GM10266 (cell line): ENCODE measurements at regions not wholly inside any gene's neighbourhood (a gene's known extent, or its start where the extent isn't known, plus 50 kb on each side); places are given as distances from the start of the nearest gene placed in this dataset.

Source experiments
- DNase-seq: peaks from one replicate; pipeline ENCODE4 v3.0.0; 2012; ENCODE audit errors: extremely low spot score
- TF ChIP-seq, protein P1 (sequence below): IDR thresholded peaks from 2 replicates; pipeline ENCODE4 v1.5.1; 2012; ENCODE audit warnings: mild to moderate bottlenecking, low read depth; ENCODE audit not compliant: control insufficient read depth, insufficient read depth; ENCODE audit errors: missing control alignments

DNA sequence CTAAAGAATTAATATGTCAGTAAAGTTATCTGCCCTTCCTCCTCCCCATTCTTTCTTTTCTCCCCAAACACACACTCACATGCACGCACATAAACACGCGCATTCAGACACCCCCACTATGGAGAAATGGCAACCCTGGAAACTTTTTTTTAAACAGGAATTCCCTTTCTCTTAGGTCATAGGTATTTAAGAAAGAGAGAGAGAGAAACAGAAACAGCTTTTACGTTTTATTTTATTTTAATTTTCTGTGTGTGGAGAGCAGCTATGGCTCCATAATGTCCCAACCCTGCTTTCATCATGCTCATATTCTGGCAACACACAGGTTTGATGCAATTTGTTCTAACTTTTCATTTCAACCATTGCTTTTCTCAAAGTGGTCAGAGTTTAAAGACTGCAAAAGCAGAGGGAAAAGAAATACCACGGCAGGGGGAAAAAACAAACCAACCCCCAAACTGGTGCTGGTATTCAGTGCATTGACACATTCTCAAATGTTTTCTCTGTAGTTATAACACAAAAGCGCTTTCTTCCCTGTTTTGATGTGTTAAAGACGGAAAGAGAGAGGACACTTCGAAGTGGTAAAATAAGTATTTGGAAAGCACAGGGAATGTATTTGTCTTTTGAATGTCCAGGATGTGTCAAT, 126.0 kb upstream of the TMEM161B start:
- no peak for DNase-seq
- TF ChIP-seq, protein P1, sequence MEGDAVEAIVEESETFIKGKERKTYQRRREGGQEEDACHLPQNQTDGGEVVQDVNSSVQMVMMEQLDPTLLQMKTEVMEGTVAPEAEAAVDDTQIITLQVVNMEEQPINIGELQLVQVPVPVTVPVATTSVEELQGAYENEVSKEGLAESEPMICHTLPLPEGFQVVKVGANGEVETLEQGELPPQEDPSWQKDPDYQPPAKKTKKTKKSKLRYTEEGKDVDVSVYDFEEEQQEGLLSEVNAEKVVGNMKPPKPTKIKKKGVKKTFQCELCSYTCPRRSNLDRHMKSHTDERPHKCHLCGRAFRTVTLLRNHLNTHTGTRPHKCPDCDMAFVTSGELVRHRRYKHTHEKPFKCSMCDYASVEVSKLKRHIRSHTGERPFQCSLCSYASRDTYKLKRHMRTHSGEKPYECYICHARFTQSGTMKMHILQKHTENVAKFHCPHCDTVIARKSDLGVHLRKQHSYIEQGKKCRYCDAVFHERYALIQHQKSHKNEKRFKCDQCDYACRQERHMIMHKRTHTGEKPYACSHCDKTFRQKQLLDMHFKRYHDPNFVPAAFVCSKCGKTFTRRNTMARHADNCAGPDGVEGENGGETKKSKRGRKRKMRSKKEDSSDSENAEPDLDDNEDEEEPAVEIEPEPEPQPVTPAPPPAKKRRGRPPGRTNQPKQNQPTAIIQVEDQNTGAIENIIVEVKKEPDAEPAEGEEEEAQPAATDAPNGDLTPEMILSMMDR: no peak

DNA sequence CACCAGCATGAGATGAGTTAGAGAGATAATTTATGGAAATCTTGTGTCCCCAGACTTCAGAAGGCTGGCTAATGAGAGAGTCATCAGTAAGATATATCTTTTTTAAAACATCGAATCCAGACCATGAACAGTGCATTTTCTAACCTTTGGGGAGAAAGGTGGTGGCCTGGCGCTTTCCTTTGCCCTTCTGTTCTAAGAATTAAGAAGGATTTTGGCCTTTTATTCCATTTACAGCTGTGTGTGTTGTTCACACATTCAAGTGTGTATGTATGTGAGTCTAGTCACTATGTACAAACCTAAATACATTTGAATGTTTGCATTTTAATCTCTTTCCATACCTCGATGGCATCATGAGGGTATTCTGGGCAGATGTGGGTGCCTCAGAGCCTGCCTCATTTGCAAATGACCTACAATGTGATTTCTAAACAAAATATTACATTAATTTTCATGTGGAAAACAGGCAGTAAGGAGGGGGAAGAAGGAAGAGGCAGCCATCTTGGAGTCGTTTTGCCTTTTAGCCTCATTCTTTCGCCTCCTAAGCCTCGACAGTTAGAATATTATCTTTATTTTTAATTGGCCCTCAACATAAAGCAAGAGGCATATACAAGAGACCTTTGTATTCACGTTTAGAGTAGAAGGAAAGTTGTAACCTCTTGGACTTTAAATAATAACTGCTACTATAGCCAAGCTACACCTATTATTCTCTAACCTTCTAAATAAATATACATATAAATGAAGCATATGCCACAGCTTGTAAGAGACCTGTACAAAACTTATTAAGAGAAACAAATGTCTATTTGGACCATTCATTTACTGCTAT, 125.3 kb upstream of the TMEM161B start:
- TF ChIP-seq, protein P1: no peak
- DNase-seq: no peak

DNA sequence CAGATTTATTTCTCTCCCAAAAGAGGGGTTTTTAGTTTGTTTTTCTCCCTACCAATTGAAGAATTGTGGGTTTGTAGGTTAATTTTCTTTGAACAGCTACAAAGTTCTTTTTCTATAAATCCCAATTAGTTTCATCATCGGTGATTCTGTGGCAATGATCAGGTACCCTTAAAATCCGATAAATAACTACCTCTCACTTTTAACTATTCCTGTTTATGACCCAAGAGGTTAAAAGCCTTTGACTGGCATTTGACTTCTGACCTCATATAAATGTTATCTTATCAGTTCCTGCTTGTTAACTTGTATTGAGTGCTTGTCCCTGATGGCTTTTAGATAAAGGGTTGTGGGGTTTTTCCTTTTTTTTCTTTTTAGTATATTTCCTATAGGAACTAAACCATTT, 124.4 kb upstream of the TMEM161B start:
- DNase-seq: no peak
- TF ChIP-seq, protein P1: no peak

DNA sequence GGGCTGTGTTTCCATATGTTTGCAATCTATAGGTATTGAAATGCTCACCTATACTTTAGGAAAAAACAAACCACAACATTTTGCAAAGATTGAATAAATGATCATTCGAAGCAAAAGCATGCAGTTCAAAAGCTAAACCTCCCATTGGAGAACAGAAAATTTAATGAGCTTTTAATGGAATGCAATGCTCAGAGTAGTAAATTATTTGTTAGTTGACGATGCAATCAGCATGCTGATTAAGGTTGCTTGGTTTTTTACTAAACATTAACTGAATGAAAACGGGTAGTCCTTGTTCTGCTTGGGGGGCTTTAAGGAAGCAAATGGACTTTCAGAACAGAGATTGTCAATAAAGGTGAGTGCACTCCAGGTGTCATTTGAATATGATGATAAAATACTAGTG, 123.3 kb upstream of the TMEM161B start:
- TF ChIP-seq, protein P1: no peak
- DNase-seq: no peak

DNA sequence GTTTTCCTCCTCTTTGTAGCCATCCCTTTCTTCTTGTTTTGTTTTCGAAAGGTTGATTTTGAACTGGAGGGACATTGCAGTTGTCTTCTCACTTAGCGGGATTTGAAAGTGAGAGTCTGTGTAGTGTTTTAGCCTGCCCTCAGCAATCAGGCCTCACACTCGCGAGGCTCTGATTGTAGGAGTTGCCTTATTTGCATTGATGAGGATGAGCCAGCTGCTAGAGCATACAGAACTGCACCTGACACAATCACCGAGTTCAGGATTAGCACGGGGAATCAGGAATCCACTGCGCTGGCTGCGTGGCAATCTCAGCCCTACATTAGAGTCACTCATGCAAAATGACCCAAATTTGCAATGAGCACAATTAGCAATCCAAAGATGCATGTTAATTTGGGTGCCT, 122.5 kb upstream of the TMEM161B start:
- TF ChIP-seq, protein P1: no peak
- DNase-seq: no peak

DNA sequence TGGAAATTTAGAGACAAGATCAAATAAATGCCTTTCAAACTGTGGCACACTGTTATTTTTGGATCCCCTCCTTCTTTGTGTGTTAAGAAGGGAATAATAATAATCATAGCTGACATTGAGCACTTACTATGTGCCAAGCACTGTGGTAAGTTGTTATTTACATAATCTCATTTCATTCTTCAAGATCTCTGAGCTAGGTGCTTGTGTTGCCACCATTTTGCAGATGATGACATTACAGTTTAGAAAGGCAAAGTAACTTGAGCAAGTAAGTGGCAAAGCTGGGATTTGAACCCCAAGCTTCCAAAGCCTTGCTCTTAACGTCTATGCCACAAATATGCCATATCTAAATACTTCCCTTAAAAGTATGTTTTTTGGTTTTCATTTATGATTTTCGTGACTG, 121.8 kb upstream of the TMEM161B start:
- no peak for DNase-seq
- TF ChIP-seq, protein P1: no peak

DNA sequence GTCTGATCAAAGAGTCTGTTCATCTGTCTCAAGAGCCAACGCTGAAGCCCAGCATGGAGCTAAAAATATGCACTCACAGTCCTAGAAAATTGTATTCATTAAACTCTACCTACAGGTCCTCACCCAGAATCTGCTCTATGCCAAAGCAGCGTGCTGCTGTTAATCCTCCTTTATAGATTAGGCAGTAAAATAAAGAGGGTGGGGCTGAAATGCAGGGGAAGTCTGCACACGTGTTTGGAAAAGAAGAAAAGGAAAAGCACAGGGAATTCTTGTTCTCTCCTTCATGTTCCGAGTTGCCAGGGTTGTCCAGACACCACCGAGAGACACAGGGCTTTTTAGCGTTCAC, 121.4 kb upstream of the TMEM161B start:
- DNase-seq: no peak
- TF ChIP-seq, protein P1: no peak
